DMS114 treated with DMSO at 0.1 percent for 48 hours (cell line): ENCODE measurements at regions not wholly inside any gene's neighbourhood (a gene's known extent, or its start where the extent isn't known, plus 50 kb on each side); places are given as distances from the start of the nearest gene placed in this dataset.

Experiments
- DNase-seq: peaks from one replicate; lab custom pipeline; 2025; ENCODE audit not compliant: unreplicated experiment; lab: John Stamatoyannopoulos, UW

- DNase-seq = no peak
These were observed 450.2 kb downstream of the PCDH18 start for GRCh38 chr4:137082061-137082460.

GRCh38 chr4:137076908-137077307 lies 455.4 kb downstream of the PCDH18 start:
- DNase-seq = no peak

- no peak for DNase-seq
These were observed 456.7 kb downstream of the PCDH18 start for GRCh38 chr4:137075586-137075985.

GRCh38 chr4:137070614-137071013 lies 461.7 kb downstream of the PCDH18 start:
- no peak for DNase-seq

- DNase-seq = no peak
These were observed 462.8 kb downstream of the PCDH18 start for GRCh38 chr4:137069473-137069872.

GRCh38 chr4:137067735-137068134 lies 464.6 kb downstream of the PCDH18 start:
- no peak for DNase-seq

GRCh38 chr4:137065311-137065710 lies 467.0 kb downstream of the PCDH18 start:
- no peak for DNase-seq

- no peak for DNase-seq
These were observed 468.3 kb downstream of the PCDH18 start for GRCh38 chr4:137063961-137064360.

GRCh38 chr4:137043184-137043583 lies 489.1 kb downstream of the PCDH18 start:
- no peak for DNase-seq

- no peak for DNase-seq
These were observed 492.9 kb downstream of the PCDH18 start for GRCh38 chr4:137039370-137039769.

GRCh38 chr4:137032222-137032621 lies 500.1 kb downstream of the PCDH18 start:
- no peak for DNase-seq

GRCh38 chr4:137029026-137029425 lies 503.3 kb downstream of the PCDH18 start:
- no peak for DNase-seq

- no peak for DNase-seq
These were observed 506.7 kb downstream of the PCDH18 start for GRCh38 chr4:137025484-137026059.

- no peak for DNase-seq
These were observed 516.6 kb downstream of the PCDH18 start for GRCh38 chr4:137015426-137016409.

- DNase-seq = no peak
These were observed 531.9 kb downstream of the PCDH18 start for GRCh38 chr4:137000432-137000831.

GRCh38 chr4:136992032-136992431 lies 540.3 kb downstream of the PCDH18 start:
- no peak for DNase-seq

- no peak for DNase-seq
These were observed 546.6 kb downstream of the PCDH18 start for GRCh38 chr4:136985683-136986082.

GRCh38 chr4:136967069-136967468 lies 565.2 kb downstream of the PCDH18 start:
- no peak for DNase-seq

- DNase-seq = no peak
These were observed 566.8 kb downstream of the PCDH18 start for GRCh38 chr4:136965478-136965877.

- no peak for DNase-seq
These were observed 569.4 kb downstream of the PCDH18 start for GRCh38 chr4:136962868-136963267.

GRCh38 chr4:136946307-136946907 lies 585.9 kb downstream of the PCDH18 start:
- DNase-seq = no peak

GRCh38 chr4:136939781-136940180 lies 592.5 kb downstream of the PCDH18 start:
- DNase-seq = no peak
